HG02623 (cell line): ENCODE measurements at regions not wholly inside any gene's neighbourhood (a gene's known extent, or its start where the extent isn't known, plus 50 kb on each side); places are given as distances from the start of the nearest gene placed in this dataset.
"Not testable (repeated sequence)": the region's sequence is repeated elsewhere in the genome, so short reads cannot be mapped to it uniquely, and the experiment has no call there.

Experiments used
- ATAC-seq: cut with Tn5 transposase; IDR thresholded peaks from one replicate; pipeline ENCODE4 v1.9.1; 2021; ENCODE audit warnings: moderate library complexity; ENCODE audit not compliant: unreplicated experiment

GRCh38 chr2:12871694-12872315, 155.1 kb downstream of the TRIB2 start:
- ATAC-seq: no peak

- no peak for ATAC-seq
Measured at GRCh38 chr2:12877761-12878160, 161.0 kb downstream of the TRIB2 start.

DNA sequence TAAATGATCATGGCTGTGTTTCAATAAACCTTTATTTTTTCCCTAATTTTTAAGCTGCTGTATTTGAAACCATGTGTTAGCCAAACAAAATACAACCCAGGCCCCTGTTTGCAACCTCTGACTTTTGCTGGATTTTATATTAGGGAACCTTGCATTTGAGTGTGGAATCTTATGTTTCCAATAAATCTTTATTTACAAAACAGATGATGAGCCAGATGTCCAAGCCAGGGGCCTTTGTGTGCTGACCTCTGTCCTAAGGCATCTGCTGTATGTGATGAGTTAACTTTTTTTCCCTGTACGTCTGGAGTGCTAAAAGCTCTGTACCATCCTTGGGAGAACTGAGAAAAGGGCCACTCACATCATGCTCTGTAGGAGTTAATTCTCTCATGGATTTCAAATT, 162.9 kb downstream of the TRIB2 start:
- ATAC-seq: no peak

- no peak for ATAC-seq
Measured at GRCh38 chr2:12881952-12882351, 165.2 kb downstream of the TRIB2 start.

- ATAC-seq: no peak
Measured at GRCh38 chr2:12882393-12882792, 165.7 kb downstream of the TRIB2 start.

GRCh38 chr2:12883906-12884305, 167.2 kb downstream of the TRIB2 start:
- ATAC-seq: no peak

DNA sequence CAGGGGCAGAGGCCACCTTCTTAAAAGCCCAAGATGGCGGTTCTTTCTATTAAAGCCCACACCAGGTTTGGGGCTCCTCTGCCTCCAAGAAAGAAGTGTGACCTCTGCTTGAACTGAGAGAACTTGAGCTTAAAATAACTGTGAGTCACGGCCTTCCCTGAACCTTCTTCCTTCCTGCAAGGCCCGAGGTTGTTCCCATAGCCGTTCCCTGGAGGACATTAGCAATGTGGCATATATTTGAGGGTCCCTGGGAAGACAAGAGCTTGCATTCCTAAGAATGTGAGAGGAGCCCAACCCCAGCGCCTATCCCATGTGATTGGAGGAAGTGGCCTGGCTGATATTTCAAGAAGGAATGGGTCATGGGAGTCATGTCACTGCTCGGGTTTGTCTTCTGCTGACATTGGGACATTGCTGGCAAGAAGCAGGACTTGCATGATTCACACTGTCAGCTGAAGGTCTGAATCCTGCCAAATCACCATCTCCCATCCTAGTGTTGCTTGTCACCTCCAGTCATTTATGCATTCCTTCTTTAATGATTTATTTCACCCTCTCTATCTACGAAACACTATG, 168.1 kb downstream of the TRIB2 start:
- no peak for ATAC-seq

DNA sequence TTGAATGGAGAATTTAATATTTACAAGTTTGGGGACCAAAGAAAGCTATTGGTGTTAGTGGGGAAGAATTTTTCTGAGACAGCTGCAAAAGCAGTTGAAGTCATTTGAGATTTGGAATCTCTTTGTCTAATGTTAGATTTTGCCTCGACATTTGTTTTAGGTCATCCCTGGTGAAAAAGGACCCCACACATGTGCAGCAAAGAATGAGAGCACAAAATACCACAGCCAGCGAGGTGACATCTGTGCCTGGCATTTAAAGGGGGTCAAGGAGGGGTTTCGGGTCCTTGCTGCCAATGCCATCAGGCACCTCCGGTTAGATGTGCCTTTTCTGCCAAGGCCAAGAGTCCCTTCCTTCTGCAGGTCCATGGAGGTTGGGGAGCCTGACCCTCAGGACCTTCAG, 173.3 kb downstream of the TRIB2 start:
- no peak for ATAC-seq

GRCh38 chr2:12890481-12890991, 173.8 kb downstream of the TRIB2 start:
- ATAC-seq: no peak

DNA sequence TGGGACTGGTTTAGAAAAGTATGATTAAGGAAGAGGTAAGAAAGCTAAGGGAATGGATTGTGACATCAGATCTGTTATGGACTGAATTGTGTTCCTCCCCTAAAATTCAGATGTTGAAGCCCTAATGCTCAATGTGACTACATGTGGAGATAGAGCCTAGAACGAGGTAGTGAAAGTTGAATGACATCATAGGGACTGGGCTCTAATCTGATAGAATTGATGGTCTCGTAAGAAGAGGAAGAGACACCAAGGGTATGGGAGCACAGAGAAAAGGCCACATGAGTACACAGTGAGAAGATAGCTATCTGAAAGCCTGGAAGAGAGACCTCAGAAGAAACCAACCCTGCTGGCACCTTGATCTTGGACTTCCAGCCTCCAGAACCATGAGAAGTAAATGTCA, 178.3 kb downstream of the TRIB2 start:
- no peak for ATAC-seq

- no peak for ATAC-seq
Measured at GRCh38 chr2:12896318-12896982, 179.7 kb downstream of the TRIB2 start.

DNA sequence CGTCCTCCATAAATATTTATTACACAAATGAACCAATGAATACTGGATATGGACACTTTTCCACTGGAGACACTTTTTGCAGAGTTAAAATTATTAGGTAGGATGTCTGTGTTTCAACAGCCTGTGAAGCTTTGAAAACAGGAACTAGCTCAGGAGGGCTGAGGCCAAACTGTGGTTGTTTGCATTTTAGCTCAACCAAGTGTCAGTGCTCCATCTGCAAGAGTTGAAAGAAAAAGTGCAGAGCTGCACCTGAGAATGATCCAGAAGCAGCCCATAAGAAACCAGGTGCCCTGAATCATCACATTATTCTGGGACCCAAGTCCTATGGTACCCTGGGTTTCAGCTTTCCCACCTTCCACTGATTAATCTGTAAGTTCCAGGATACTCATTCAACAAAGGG, 180.4 kb downstream of the TRIB2 start:
- no peak for ATAC-seq

DNA sequence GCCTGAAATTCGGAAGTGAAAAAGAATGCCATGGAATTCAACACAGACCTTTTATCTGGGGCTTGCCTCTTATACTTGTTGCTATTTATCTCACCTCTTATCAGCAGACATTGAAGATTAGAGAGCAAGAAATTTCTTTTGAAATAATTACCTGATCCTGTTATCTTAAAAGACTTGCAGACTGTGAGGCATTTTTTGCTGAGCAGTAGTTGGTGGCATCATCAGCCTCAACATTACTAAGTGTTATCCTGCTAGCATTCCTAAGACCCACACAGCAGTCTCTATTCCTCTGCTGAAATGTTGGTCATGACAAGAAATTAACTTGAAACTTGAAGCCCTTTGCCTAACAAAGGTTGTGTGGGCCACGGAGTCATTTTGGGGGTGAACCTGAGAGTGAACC, 186.5 kb downstream of the TRIB2 start:
- no peak for ATAC-seq

DNA sequence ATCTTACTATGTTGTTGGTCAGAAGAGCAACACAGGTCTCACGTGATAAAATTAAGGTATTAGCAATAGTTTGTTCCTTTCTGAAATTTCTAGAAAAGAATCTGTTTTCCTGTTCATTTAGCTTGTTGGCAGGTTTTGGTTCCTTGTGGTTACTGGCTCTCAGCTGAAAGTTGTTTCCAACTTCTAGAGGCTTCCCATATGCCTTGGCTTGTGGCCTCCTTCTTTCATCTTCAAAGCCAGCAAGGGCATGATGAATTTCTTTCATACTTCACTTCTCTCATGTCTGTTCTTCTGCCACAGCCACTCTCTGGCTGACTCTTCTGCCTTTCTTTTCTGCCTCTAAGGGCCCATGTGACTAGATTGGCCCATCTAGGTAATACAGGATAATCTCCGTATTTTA, 193.7 kb downstream of the TRIB2 start:
- ATAC-seq: no peak

DNA sequence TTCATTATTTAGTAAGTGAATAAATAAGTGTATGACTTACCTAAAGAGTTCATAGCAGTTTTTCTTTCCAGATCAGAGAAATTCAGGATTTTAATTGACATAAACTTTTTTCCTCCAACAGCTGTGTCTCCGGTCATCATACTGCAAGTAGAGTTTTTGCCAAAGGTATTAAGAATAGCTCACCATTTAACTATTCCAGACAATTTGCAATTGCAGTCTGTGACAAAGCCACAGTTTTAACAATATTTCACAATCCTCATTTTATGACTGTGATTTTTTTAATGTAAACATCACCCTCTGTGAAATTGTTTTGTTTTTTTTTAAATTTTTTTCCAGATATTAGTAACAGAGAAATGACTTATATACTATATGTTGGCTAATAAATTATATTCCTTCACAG, 199.1 kb downstream of the TRIB2 start:
- no peak for ATAC-seq

DNA sequence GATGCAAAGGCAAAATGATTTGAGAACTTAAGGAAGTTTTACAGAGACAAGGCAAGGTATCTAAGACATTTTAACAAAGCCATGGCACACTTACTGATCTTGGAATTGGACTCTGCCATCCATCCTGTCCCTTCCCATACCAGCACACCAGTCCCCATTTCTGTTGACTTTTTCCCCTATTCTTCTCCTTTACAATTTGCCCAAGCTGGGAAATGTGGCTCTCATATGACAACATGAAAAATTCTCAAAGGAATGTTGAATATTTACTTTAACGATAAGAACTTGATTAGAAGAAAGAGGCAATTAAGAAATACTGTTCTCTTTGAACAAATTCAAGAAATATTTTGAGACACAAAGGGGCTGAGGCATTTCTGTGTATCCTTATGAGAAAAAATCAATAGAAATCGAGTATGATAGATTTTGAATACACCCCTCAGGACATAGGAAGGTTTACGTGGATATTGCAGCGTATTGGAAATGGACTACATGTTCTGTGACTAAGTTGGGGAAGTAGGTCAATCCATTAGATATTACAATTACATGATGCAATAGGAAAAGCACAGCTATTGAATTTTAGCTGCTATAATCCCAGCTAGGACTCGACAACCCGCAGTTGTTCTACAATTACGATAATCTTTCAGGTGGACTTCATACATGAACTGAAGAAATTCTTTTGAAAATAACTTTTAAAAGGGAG, 201.6 kb downstream of the TRIB2 start:
- ATAC-seq: no peak

- ATAC-seq: no peak
Measured at GRCh38 chr2:12918835-12919445, 202.2 kb downstream of the TRIB2 start.

DNA sequence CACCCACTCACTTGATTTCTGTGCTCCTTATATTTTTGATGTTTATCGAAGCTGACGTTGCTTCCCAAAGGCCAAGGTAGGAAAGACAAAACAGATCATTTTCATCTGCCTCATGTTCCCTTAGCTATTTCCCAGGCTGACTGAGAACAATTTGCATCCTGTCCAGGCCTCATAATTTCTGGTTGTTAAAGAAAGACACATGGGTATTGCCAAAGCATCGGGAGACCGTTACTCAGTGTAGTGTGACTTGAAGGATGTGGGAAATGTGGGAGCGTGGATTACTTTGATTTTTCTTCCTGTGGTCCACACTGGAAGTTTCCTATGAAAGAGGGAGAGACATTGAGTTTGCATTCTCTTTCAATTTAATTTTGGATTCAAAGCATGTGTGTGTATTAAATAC, 204.6 kb downstream of the TRIB2 start:
- no peak for ATAC-seq

GRCh38 chr2:12923907-12924610, 207.3 kb downstream of the TRIB2 start:
- ATAC-seq: no peak

DNA sequence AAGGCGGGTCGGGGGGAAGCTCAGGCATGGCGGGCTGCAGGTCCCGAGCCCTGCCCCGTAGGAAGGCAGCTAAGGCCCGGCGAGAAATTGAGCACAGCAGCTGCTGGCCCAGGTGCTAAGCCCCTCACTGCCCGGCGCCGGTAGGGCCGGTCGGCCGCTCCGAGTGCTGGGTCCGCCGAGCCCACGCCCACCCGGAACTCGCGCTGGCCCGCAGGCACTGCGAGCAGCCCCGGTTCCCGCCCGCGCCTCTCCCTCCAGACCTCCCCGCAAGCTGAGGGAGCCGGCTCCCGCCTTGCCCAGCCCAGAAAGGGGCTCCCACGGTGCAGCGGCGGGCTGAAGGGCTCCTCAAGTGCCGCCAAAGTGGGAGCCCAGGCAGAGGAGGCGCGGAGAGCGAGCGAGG, 209.9 kb downstream of the TRIB2 start:
- ATAC-seq: not testable (repeated sequence)
